ENCODE measurements at regions not wholly inside any gene's neighbourhood (a gene's known extent, or its start where the extent isn't known, plus 50 kb on each side); places are given as distances from the start of the nearest gene placed in this dataset.

DNA sequence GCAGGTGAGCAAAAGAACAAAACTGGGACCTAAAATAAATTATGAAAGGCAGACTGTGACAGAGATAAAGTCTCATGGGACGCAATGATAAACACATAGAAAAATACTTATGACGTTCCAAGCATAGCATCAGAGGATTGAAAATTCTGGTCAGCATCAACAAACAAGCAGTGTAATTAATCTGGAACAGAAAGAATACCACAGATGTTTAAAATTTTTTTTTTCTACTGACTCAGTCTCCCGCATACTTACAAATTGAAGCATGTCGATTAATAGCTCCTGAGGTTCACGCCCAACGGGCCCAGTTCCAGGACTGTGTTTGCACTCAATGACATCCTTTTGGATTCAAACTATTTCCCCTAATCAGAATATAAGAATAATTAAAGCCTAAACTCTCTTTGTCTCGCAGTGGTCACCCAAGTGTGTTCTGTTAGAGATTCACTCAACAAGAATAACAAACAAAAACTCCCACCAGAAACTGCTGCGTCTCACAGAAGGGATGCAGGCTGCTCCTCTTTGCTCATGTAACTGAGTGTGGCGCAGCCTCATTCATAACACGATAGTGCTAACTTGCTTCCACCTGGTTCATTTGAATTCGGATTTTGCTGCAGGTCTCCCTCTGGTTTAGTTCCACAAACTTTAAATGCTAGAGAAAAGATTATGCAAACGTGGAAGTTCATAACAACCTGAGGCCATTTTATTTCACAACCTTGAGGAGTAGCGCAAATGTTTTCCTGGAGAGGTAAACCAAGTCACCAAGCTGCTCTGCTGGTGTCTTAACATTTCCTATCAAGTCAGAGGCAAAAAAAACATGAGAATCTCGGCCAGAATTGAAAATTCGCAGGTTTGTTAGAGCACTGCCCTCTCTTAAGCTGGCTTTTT lies 69.0 kb upstream of the CITED2 start:
- TF ChIP-seq, protein P1, sequence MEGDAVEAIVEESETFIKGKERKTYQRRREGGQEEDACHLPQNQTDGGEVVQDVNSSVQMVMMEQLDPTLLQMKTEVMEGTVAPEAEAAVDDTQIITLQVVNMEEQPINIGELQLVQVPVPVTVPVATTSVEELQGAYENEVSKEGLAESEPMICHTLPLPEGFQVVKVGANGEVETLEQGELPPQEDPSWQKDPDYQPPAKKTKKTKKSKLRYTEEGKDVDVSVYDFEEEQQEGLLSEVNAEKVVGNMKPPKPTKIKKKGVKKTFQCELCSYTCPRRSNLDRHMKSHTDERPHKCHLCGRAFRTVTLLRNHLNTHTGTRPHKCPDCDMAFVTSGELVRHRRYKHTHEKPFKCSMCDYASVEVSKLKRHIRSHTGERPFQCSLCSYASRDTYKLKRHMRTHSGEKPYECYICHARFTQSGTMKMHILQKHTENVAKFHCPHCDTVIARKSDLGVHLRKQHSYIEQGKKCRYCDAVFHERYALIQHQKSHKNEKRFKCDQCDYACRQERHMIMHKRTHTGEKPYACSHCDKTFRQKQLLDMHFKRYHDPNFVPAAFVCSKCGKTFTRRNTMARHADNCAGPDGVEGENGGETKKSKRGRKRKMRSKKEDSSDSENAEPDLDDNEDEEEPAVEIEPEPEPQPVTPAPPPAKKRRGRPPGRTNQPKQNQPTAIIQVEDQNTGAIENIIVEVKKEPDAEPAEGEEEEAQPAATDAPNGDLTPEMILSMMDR (IDR thresholded peaks at IDR 0.05; ENCODE audit: low read length) = no peak
- TF ChIP-seq EZH2 (IDR thresholded peaks at IDR 0.05; ENCODE audit: borderline replicate concordance, low read length) = no peak
